Sigmoid colon (tissue), 4 donors: ENCODE measurements at regions not wholly inside any gene's neighbourhood (a gene's known extent, or its start where the extent isn't known, plus 50 kb on each side); places are given as distances from the start of the nearest gene placed in this dataset.

Experiments
- EP300 ChIP-seq, 4 donors: sonication (generic); formaldehyde crosslinking; IDR thresholded peaks; one replicate each; pipeline ENCODE4 v1.6.1; 2017; ENCODE audit warnings: antibody characterized with exemption in 4 of 4
- TF ChIP-seq, protein P1 (sequence below), 4 experiments: fragments of 450-650 bp in 3 of 4; fragments of 200-600 bp in 1 of 4; IDR thresholded peaks; one replicate each; pipeline ENCODE4 v1.5.1; 2016 to 2019; ENCODE audit warnings: antibody characterized with exemption in 4 of 4, mild to moderate bottlenecking in 3 of 4, moderate library complexity in 2 of 4

DNA sequence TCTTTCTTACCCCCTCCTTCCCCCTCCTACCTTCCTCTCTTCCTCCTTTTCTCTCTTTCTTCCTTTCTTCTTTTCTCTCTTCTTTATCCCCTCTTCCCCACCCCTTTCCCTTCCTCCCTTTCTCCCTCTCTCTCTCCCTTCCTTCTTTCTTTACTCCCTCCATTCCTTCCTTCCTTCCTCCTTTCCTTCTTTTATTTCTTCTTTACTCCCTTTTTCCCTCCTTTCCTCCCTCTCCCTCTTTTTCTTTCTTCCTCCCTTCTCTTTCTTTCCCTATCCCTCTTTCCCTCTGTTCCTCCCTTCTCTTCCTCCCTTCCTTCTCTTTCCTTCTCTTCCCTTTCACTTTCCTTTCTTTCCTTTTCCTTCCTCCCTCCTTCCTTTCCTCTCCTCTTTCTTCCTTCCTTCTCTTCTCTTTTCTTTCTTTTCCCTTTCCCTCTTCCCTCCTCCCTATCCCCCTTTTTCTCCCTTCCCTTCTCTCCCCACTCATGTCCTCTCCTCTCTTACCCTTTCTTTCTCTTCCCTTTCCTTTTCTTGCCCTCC is 302.3 kb upstream of the TBX3 start:
- TF ChIP-seq EP300 (IDR thresholded peaks at IDR 0.05) = no peak
- TF ChIP-seq, protein P1, sequence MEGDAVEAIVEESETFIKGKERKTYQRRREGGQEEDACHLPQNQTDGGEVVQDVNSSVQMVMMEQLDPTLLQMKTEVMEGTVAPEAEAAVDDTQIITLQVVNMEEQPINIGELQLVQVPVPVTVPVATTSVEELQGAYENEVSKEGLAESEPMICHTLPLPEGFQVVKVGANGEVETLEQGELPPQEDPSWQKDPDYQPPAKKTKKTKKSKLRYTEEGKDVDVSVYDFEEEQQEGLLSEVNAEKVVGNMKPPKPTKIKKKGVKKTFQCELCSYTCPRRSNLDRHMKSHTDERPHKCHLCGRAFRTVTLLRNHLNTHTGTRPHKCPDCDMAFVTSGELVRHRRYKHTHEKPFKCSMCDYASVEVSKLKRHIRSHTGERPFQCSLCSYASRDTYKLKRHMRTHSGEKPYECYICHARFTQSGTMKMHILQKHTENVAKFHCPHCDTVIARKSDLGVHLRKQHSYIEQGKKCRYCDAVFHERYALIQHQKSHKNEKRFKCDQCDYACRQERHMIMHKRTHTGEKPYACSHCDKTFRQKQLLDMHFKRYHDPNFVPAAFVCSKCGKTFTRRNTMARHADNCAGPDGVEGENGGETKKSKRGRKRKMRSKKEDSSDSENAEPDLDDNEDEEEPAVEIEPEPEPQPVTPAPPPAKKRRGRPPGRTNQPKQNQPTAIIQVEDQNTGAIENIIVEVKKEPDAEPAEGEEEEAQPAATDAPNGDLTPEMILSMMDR (IDR thresholded peaks at IDR 0.05) = no peak
